Epithelial cell of prostate (primary cell): ENCODE measurements at regions not wholly inside any gene's neighbourhood (a gene's known extent, or its start where the extent isn't known, plus 50 kb on each side); places are given as distances from the start of the nearest gene placed in this dataset.
"Not testable (repeated sequence)": the region's sequence is repeated elsewhere in the genome, so short reads cannot be mapped to it uniquely, and the experiment has no call there.

ENCODE experiments used
- DNase-seq: peaks from one replicate; pipeline ENCODE4 v3.0.0-alpha.2; 2011; ENCODE audit warnings: low read depth, low spot score
- H3K27ac ChIP-seq: fragments of 450-650 bp; 2 replicates; pipeline ENCODE4 v1.5.1; 2017; ENCODE audit warnings: mild to moderate bottlenecking

DNA sequence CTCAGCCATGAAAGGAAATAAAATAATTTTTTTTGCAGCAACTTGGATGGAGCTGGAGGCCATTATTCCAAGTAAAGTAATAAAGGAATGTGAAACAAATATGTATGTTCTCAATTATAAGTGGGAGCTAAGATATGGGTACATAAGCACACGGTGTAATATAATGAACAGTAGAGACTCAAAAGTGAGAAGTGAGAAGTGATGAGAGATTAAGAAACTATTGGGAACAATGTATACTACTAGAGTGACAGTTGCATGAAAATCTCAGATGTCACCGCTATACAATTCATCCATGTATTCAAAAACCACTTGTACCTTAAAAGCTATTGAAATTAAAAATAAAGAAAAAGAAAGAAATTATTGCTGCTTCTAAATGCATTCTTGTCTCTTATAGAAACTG lies 182.9 kb upstream of the TACR3 start:
- H3K27ac ChIP-seq: no peak overlapping the region
- DNase-seq: no peak

DNA sequence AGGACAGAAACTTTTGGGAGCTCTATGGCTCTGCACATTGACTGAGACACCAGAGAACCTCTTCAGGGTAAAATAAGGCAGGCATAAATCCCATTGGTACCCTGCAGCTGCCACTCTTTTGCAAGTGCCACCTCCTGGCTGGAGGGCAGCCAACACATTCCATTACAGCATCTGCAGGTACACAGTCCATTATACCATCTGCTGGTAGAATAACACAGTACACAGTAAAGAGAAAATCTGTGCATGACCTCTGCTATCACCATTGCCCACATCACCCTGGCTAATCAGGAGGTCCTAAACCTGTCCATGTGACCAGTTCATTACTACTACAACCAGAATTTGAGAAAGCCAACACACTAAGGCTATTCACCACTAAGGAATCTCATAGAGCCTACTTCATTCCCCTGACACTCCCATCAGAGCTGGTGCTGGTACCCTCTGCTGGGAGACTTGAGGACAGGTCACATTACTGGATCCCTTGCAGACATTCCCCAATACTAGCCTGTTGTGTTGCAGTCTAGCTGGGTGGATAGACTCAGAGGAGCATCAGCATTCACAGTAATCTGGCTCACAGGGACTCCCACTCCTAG lies 176.2 kb upstream of the TACR3 start:
- H3K27ac ChIP-seq: no peak overlapping the region
- DNase-seq: no peak

DNA sequence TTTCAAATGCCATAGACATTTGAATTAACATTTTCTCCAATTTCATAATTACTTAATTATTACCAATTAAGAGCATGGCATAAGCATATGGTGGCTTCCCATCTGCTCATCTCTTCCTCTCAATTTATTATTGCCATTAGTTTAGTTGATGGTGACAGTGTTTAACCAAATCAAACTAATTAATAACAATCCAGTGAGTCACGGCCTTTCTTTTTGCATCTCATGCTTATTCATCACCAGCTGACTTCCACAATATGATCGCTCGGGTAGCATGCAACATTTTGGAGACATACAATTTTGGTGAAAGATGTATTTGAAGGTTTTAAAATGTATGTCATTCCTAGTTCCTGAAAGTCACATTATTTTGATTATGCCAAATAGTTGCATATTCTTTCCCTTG lies 172.8 kb upstream of the TACR3 start:
- DNase-seq: no peak
- H3K27ac ChIP-seq: no peak overlapping the region

DNA sequence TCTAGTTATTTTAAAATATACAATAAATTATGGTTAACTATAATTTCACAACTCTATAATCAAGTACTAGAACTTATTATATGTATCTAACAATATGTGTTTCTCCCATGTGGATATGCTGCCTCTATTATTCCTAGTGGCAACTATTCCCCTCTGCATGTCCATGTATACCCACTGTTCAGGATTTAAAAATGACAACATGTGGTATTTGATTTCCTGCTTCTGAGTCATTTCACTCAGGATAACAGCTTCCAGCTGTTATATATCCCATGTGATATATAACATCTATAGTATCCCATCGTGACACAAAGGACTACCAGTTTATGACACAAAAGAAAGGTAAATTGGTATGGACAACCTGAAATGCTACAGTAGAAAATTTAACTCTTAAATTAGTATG lies 167.4 kb upstream of the TACR3 start:
- H3K27ac ChIP-seq: no peak overlapping the region
- no peak for DNase-seq

DNA sequence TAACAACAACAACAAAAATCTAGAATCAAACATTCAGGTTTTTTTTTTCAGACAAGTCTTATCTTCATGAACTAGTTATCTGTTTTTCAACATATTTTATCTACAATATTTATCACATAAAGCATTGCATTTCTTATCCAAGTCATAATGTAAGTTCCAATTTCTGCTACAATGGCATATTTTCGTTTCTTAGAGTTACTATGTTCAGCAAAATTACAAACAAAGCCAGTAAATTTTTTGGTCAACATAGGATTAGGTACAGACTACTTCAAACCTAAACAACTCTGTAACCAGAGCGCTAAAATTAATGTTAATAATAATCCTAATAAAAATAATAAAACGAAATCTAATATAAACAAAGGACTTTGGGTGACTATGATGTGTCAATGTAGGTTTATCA lies 165.4 kb upstream of the TACR3 start:
- no peak overlapping the region for H3K27ac ChIP-seq
- DNase-seq: no peak

DNA sequence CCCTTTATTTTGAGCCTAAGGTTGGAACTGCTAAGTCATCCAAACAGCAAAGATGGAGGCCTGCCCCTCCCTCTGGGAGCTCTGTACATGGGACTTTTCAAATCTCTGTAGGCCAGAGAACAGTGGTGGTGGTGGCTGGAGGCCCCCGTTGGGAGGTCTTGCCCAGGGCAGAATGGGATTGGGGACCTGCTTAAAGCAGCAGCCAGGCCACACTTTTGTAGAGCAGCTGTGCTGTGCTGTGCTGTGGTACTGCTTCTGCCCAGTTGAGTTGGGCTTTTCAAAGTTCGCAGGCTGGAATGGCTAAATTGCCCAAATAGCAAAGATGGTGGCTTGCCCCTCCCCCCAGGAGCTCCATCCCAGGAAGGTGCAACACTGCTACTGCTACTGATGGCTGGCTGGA lies 147.5 kb upstream of the TACR3 start:
- H3K27ac ChIP-seq: no peak overlapping the region
- DNase-seq: no peak

DNA sequence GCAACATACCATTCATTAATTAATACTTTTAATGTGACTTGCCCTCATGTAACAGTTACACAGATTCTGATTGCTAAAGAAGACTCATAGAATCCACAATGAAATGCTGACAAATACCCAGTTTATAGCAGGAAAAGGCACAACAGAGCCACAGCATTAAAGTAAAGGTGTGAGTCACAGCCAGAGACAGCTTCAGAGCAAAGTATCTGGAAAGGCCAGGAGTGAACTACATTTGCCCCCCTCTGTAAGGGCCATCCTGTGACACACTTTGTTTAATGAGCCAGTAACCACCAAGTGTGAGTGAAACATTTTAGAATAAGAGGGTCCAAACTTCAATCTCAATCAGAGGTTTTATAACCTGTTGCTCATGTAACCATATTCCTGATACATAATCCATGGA lies 133.8 kb upstream of the TACR3 start:
- no peak for DNase-seq
- H3K27ac ChIP-seq: no peak overlapping the region

DNA sequence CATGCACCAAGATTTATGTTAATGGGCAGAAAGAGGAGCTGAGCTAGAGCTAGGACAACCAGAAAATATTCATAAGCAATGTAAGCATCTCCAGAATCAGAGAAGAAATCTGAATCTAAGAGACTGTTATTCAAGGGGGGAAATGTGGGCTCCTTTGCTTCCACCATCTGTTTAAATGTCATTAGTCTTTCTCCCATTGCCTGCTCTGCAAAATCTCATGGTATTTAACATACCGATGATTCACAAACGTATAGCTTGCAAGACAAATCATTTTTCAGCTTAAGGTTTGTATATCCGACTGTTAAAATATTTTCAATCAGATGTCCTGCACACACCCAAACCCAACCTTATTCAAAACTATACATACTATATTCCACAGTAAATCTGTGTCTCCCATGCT lies 133.4 kb upstream of the TACR3 start:
- no peak overlapping the region for H3K27ac ChIP-seq
- no peak for DNase-seq

DNA sequence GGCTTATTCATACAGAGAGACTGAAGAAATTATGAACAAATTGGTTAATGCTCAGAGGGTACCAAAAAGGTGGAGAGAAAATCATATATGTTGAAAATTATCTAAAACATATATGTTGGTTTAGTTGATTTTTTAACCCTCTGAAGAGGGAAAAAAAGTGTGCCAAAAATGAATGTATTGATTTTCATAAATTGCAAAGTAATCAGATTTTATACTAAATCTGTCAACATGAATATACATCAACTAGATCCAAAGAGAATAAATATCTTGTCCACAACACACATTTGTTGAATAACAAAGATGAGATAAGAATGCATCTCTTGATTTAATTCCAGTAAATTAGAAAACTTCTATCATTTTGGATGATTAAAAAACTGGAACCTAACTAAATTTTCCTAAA lies 125.3 kb upstream of the TACR3 start:
- DNase-seq: no peak
- H3K27ac ChIP-seq: no peak overlapping the region

DNA sequence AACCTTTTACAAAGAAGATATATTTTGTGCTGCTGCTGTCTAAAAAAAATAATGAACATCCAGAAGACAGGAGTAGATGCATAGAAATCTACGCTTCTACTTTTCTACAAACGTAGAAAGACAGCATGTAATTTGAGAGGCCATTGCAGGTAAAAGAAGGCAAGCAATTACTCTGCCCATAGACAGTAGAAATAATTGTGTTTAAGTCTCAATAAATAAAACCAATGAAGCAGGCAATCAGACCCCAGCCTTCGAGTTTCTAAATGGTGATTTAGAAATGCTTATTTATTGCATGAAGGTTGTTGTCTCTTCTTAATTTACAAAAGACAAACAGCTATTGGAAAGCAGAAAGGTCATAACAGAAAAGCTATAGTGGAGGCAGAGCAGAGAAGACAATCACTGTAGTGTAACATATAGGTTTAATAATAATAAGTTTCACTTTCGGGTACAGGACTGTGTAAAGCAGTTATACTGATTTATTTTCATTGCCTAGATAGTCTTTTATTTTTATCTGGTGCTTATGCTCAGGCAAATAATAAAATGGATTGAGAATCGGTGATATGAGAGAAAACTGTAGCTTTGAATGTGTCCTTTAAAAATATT lies 123.0 kb upstream of the TACR3 start:
- no peak for DNase-seq
- no peak overlapping the region for H3K27ac ChIP-seq

DNA sequence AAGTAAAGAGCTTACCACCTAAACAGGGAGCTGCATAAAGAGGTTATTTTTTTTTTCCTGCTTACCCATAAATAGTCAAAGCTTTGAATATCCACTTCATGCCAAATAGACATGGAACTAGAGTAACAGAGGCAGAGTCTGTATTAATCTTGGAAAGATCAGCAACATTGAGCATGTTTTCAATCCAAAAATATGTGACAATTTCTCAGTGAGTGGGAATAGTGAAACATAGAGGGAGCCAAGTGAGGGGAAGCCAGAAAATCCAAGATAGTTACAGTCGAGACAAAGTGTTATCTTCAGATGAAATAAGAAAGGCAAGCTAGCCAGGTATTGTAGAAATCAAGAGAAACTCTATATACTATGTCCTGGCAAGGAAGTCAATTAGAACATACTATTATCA lies 122.3 kb upstream of the TACR3 start:
- H3K27ac ChIP-seq: no peak overlapping the region
- DNase-seq: no peak

DNA sequence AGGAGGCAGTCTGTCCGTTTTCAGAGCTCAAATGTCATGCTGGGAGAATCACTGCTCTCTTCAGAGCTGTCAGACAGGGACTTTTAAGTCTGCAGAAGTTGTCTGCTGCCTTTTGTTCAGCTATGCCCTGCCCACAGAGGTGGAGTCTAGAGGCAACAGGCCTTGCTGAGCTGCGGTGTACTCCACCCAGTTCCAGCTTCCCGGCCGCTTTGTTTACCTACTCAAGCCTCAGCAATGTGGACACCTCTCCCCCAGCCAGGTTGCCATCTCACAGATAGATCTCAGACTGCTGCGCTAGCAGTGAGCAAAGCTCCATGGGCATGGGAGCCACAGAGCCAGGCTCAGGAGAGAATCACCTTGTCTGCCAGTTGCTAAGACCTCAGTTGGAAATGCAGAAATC lies 90.5 kb upstream of the TACR3 start:
- H3K27ac ChIP-seq: not testable (repeated sequence)
- peak; percentile 8 for DNase-seq

DNA sequence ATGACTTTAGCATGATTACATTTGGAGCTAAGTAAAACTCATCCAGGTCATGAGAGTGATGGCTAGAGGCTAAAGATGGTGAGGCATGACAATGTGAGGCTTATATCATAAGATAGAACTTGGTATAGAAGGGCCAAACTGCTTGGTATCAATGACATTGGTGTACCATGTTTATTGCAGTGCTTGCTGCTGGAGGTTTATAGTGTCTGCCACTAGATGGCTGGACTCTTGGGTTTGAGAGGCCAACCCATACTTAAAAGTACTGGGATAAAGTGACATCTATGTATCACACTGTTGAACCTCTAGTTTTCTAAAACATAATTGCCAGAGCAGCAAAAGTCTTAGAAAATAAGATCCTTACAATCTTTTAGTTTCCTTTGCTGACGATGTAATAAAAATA lies 83.0 kb upstream of the TACR3 start:
- no peak overlapping the region for H3K27ac ChIP-seq
- no peak for DNase-seq

DNA sequence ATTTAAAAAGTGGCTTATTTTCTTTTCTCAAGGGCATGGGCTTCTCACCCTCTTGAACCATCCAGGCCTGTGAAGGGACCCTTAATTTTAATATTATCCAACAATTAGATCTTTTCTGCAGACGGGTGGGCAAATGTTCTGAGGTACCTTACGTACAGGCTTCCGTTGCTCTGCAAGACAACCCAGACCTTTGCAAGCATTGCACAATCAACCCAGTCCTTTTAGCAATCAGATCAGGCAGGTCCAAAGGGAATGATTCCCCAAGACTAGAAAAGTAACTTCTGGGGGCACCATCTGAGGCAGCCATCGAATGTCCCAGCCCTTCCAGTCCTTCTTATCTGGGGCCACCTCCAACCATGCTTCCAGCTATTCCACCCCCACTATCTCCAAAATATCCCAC lies 67.3 kb upstream of the TACR3 start:
- H3K27ac ChIP-seq: no peak overlapping the region
- DNase-seq: no peak

DNA sequence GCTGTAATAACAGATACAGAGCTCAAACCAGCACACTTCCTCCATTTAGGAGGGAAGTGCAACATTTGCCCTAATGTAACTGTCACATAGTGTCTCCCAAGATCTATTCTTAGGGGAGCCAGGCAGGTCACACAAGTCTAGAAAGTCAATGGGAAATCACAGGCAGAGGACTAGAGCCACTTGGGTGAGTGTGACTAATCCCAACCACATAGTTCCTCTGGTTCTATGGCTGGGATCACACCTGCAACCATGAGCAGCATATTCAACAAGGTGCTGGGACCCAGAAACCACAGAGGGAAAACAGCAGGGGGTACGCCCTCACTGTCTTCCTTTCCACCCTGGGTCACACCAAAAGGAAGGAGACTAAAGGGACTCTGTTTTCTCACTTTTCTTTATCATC lies 66.8 kb upstream of the TACR3 start:
- no peak for DNase-seq
- H3K27ac ChIP-seq: no peak overlapping the region

DNA sequence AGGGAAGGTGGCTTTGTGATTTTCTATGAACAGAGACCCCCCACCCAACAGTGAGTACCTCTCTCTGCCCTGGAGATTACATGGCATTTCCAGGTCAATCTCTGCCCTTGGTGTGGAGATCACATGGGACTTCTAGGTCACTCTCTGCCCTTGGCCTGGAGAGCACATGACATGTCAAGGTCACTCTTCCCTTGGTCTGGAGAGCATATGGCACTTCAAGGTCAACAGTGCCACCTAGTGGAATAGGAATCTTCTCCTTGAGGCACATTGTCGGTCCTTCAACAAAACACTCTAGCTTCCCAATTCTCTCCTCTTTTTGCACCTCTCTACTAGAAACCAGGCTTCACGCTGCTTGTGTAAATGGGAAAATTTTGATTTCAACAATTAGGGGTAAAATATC lies 66.2 kb upstream of the TACR3 start:
- no peak overlapping the region for H3K27ac ChIP-seq
- no peak for DNase-seq

DNA sequence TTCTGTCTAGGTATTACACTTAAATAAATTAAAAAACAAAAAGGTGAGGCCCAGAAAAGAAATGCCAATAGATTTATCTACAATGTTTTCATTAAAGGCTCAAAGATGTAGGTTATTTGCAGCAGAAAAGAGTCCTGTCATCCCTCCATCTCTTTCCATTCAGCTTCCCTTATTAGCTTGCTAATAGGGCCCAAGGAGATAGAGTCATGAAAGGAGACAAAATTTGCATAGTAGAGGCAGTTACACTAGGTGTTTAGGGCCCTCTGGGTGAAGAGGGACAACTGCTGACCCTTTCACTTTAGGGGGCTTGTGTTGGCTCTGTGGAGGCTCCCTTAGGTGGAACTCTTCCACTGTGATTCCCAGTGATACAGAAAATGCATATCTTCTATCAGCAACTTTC lies 58.4 kb upstream of the TACR3 start:
- no peak for DNase-seq
- no peak overlapping the region for H3K27ac ChIP-seq

DNA sequence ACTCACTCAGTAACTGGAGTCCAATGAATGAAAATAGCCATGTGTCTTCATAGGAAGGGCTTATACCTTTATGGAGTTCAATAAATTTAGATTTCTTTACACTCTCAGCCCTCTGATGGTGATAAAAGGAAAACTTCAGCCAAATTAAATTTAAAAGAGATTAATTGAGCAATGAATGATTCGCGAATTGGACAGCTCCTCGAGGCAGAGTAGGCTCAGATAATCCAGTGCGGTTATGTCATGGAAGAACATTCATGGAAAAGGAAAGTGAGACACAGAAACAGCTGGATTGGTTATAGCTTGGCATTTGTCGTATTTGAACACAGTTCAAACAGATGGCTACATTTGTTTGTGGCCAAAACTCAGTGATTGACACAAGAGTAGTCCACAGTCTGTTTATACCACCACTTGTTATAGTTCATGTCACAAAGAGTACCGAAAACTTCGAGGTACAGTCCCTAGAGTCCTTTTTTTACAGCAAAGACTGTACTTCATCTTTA lies 54.6 kb upstream of the TACR3 start:
- H3K27ac ChIP-seq: no peak overlapping the region
- DNase-seq: no peak

DNA sequence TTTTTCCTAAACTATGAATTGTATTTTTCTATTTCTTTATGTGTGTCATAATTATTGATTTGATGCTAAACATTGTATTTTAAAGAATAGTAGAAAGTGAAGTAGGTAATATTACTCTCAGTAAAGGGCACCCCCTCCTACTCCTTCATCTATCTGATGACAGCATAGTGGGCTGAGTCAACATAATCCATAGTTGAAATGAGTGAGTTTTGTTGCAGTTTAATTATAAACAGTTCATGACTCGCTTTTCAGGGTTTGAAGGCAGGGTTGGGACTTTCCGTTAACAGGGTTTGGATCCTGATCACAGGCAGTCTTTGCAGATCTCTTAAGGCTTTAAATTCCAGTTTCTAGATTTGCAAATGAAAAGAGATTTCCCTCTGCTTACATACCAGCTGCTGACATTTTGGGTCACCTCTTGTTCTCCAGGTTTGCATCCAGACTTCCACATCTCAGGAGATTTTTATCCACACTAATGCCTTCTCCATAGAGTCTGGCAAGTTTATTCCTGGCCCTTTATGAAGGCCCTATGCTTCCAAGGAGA lies 54.0 kb upstream of the TACR3 start:
- DNase-seq: no peak
- H3K27ac ChIP-seq: no peak overlapping the region
